Liver (tissue), 8 donors: ENCODE measurements at regions not wholly inside any gene's neighbourhood (a gene's known extent, or its start where the extent isn't known, plus 50 kb on each side); places are given as distances from the start of the nearest gene placed in this dataset.

Source experiments
- DNase-seq: peaks from one replicate; pipeline ENCODE4 v3.0.0-alpha.2; 2017; ENCODE audit warnings: low spot score
- H3K27ac ChIP-seq, 2 donors: one replicate each; pipeline ENCODE4 v1.7.0; 2013; ENCODE audit warnings: inconsistent platforms in 2 of 2, low read length in 2 of 2, control low read depth in 1 of 2, low read depth in 1 of 2, mild to moderate bottlenecking in 1 of 2
- H3K27me3 ChIP-seq, 4 donors: one replicate each; pipeline versions ENCODE4 v1.6.1 to v1.7.0; 2013; ENCODE audit warnings: low read length in 3 of 4, inconsistent platforms in 1 of 4, mild to moderate bottlenecking in 1 of 4, moderate library complexity in 1 of 4; ENCODE audit not compliant: control insufficient read depth in 4 of 4, insufficient read depth in 4 of 4
- H3K36me3 ChIP-seq, 4 donors: one replicate each; pipeline versions ENCODE4 v1.6.1 to v1.7.0; 2013; ENCODE audit warnings: low read length in 3 of 4, mild to moderate bottlenecking in 3 of 4, low read depth in 1 of 4, moderate library complexity in 1 of 4; ENCODE audit not compliant: control insufficient read depth in 4 of 4, insufficient read depth in 3 of 4
- H3K4me1 ChIP-seq, 4 donors: one replicate each; pipeline versions ENCODE4 v1.6.1 to v1.7.0; 2013; ENCODE audit warnings: low read length in 3 of 4, mild to moderate bottlenecking in 3 of 4, moderate library complexity in 1 of 4; ENCODE audit not compliant: control insufficient read depth in 4 of 4, insufficient read depth in 4 of 4
- H3K4me3 ChIP-seq, 3 donors: one replicate each; pipeline versions ENCODE4 v1.6.1 to v1.7.0; 2013; ENCODE audit warnings: low read length in 3 of 3, control low read depth in 1 of 3, low read depth in 1 of 3, mild to moderate bottlenecking in 1 of 3
- H3K9ac ChIP-seq, 2 donors: one replicate each; pipeline ENCODE4 v1.7.0; 2013; ENCODE audit warnings: low read length in 2 of 2, mild to moderate bottlenecking in 2 of 2, moderate library complexity in 2 of 2, control low read depth in 1 of 2, low read depth in 1 of 2
- H3K9me3 ChIP-seq, 4 donors: one replicate each; pipeline versions ENCODE4 v1.6.1 to v1.7.0; 2013; ENCODE audit warnings: low read length in 3 of 4; ENCODE audit not compliant: control insufficient read depth in 4 of 4
- ATF3 ChIP-seq: IDR thresholded peaks from 2 replicates; pipeline ENCODE4 v1.6.1; 2016; ENCODE audit warnings: antibody characterized with exemption
- CTCF ChIP-seq: fragments of 150-350 bp; IDR thresholded peaks from 2 replicates; pipeline ENCODE4 v1.5.1; 2017; ENCODE audit warnings: improper control_type of control experiment, low read depth, low read length; ENCODE audit not compliant: missing input control
- EGR1 ChIP-seq, 2 donors: IDR thresholded peaks; 2 replicates each; pipeline ENCODE4 v1.6.1; 2016 to 2018; ENCODE audit warnings: antibody characterized with exemption in 2 of 2, low read depth in 2 of 2
- FOXA1 ChIP-seq: IDR thresholded peaks from 2 replicates; pipeline ENCODE4 v1.6.1; 2016; ENCODE audit warnings: antibody characterized with exemption
- FOXA2 ChIP-seq: IDR thresholded peaks from 2 replicates; pipeline ENCODE4 v1.6.1; 2016; ENCODE audit warnings: antibody characterized with exemption
- GABPA ChIP-seq, 2 donors: IDR thresholded peaks in 1 of 2; conservative IDR thresholded peaks in 1 of 2; 2 replicates each; pipeline ENCODE4 v1.6.1; 2016; ENCODE audit warnings: antibody characterized with exemption in 2 of 2, mild to moderate bottlenecking in 1 of 2, moderate library complexity in 1 of 2
- HNF4A ChIP-seq, 2 donors: conservative IDR thresholded peaks; 2 replicates each; pipeline ENCODE4 v1.6.1; 2016; ENCODE audit warnings: antibody characterized with exemption in 2 of 2, mild to moderate bottlenecking in 2 of 2
- HNF4G ChIP-seq: IDR thresholded peaks from 2 replicates; pipeline ENCODE4 v1.6.1; 2016; ENCODE audit warnings: antibody characterized with exemption
- JUND ChIP-seq, 2 donors: IDR thresholded peaks; 2 replicates each; pipeline ENCODE4 v1.6.1; 2016; ENCODE audit warnings: antibody characterized with exemption in 2 of 2
- MAX ChIP-seq: IDR thresholded peaks from 2 replicates; pipeline ENCODE4 v1.6.1; 2016; ENCODE audit warnings: antibody characterized with exemption
- NR2F2 ChIP-seq: IDR thresholded peaks from 2 replicates; pipeline ENCODE4 v1.6.1; 2016; ENCODE audit warnings: antibody characterized with exemption
- RAD21 ChIP-seq, 2 donors: IDR thresholded peaks; 2 replicates each; pipeline ENCODE4 v1.6.1; 2016; ENCODE audit warnings: antibody characterized with exemption in 2 of 2, mild to moderate bottlenecking in 2 of 2
- REST ChIP-seq: IDR thresholded peaks from 2 replicates; pipeline ENCODE4 v1.6.1; 2016; ENCODE audit warnings: antibody characterized with exemption, mild to moderate bottlenecking
- RXRA ChIP-seq, 2 donors: IDR thresholded peaks; 2 replicates each; pipeline ENCODE4 v1.6.1; 2017 to 2018; ENCODE audit warnings: antibody characterized with exemption in 2 of 2, mild to moderate bottlenecking in 1 of 2
- SP1 ChIP-seq: IDR thresholded peaks from 2 replicates; pipeline ENCODE4 v1.6.1; 2018; ENCODE audit warnings: antibody characterized with exemption, mild to moderate bottlenecking
- TAF1 ChIP-seq: conservative IDR thresholded peaks from 2 replicates; pipeline ENCODE4 v1.6.1; 2016; ENCODE audit warnings: antibody characterized with exemption, mild to moderate bottlenecking
- YY1 ChIP-seq: IDR thresholded peaks from 2 replicates; pipeline ENCODE4 v1.6.1; 2016; ENCODE audit warnings: antibody characterized with exemption, mild to moderate bottlenecking
- ZBTB33 ChIP-seq: IDR thresholded peaks from 2 replicates; pipeline ENCODE4 v1.6.1; 2016; ENCODE audit warnings: antibody characterized with exemption
- WGBS: extraction: QIAGEN DNeasy Blood & Tissue Kit; methylation state at CpG from one replicate; pipeline ENCODE4 v1.1.7; 2013; 5-methylcytosine and 5-hydroxymethylcytosine counted together
- donor health status: healthy.
- donor health status: healthy.
- donor health status: healthy.
- donor health status: healthy.
- donor health status: healthy.

- H3K9me3 ChIP-seq: no peaks in the 10 kb centered on the region
- no peak overlapping the region for H3K4me3 ChIP-seq
- H3K9ac ChIP-seq: no peak overlapping the region
- H3K27ac ChIP-seq: no peak overlapping the region
- TF ChIP-seq TAF1 (no peak), CTCF (no peak), NR2F2 (no peak), ZBTB33 (no peak), SP1 (no peak), REST (no peak), YY1 (no peak), RAD21 (IDR thresholded peaks at IDR 0.05) (no peak), HNF4A (conservative IDR thresholded peaks at IDR 0.05) (no peak), RXRA (IDR thresholded peaks at IDR 0.05) (no peak)
- WGBS: 79% methylated on average over 1 of the region's 1 CpG
- DNase-seq: no peak
- no peaks in the 10 kb centered on the region for H3K36me3 ChIP-seq
- H3K27me3 ChIP-seq: no peaks in the 10 kb centered on the region
- H3K4me1 ChIP-seq: peaks cover 0 to 5% (median 2%) of the 10 kb centered on the region in 4 donors
These were observed 106.1 kb upstream of the JAG1 start for GRCh38 chr20:10779911-10780310.

GRCh38 chr20:10780901-10781300 lies 107.1 kb upstream of the JAG1 start:
- DNase-seq: no peak
- 79% methylated on average over 9 of the region's 9 CpGs for WGBS
- no peak overlapping the region for H3K27ac ChIP-seq
- no peaks in the 10 kb centered on the region for H3K36me3 ChIP-seq
- peaks cover 0 to 5% (median 2%) of the 10 kb centered on the region in 4 donors for H3K4me1 ChIP-seq
- H3K4me3 ChIP-seq: no peak overlapping the region
- no peaks in the 10 kb centered on the region for H3K9me3 ChIP-seq
- no peaks in the 10 kb centered on the region for H3K27me3 ChIP-seq
- H3K9ac ChIP-seq: no peak overlapping the region
- no peak for TF ChIP-seq TAF1
- TF ChIP-seq REST: no peak
- TF ChIP-seq FOXA1: no peak
- no peak for TF ChIP-seq NR2F2
- no peak for TF ChIP-seq RAD21 (IDR thresholded peaks at IDR 0.05)
- TF ChIP-seq EGR1 (IDR thresholded peaks at IDR 0.05; ENCODE audit: low read depth in 2 of 2): no peak
- TF ChIP-seq HNF4G: no peak
- TF ChIP-seq GABPA (IDR thresholded peaks at IDR 0.05 in 1 of 2, conservative IDR thresholded peaks at IDR 0.05 in 1 of 2): no peak
- no peak for TF ChIP-seq JUND (IDR thresholded peaks at IDR 0.05)
- TF ChIP-seq ATF3: no peak
- no peak for TF ChIP-seq HNF4A (conservative IDR thresholded peaks at IDR 0.05)
- TF ChIP-seq RXRA (IDR thresholded peaks at IDR 0.05): no peak
- no peak for TF ChIP-seq SP1
- no peak for TF ChIP-seq MAX
- no peak for TF ChIP-seq YY1
- no peak for TF ChIP-seq ZBTB33
- no peak for TF ChIP-seq FOXA2
